ENCODE measurements at regions not wholly inside any gene's neighbourhood (a gene's known extent, or its start where the extent isn't known, plus 50 kb on each side); places are given as distances from the start of the nearest gene placed in this dataset.

DNA sequence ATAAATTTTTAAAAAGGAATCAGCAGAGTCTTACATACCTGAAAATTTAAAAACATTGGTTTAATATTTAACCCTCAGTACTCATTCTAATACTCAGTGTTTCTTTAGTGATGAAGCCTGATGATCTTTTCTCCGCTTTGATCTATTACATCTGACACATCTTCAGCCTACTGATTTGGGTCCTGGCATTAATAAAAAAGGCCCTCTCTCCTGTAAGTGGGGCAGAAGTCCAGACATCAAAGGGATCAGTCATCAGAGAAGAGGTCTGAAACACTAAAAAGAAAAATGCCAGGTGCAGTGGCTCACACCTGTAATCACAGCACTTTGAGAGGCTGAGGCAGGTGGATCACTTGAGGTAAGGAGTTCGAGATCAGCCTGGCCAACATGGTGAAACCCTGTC, 581.1 kb upstream of the LRATD1 start:
- intact Hi-C loops (cut with DNase I): no loop called here
- TF ChIP-seq, protein P1, sequence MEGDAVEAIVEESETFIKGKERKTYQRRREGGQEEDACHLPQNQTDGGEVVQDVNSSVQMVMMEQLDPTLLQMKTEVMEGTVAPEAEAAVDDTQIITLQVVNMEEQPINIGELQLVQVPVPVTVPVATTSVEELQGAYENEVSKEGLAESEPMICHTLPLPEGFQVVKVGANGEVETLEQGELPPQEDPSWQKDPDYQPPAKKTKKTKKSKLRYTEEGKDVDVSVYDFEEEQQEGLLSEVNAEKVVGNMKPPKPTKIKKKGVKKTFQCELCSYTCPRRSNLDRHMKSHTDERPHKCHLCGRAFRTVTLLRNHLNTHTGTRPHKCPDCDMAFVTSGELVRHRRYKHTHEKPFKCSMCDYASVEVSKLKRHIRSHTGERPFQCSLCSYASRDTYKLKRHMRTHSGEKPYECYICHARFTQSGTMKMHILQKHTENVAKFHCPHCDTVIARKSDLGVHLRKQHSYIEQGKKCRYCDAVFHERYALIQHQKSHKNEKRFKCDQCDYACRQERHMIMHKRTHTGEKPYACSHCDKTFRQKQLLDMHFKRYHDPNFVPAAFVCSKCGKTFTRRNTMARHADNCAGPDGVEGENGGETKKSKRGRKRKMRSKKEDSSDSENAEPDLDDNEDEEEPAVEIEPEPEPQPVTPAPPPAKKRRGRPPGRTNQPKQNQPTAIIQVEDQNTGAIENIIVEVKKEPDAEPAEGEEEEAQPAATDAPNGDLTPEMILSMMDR (IDR thresholded peaks at IDR 0.05): no peak

DNA sequence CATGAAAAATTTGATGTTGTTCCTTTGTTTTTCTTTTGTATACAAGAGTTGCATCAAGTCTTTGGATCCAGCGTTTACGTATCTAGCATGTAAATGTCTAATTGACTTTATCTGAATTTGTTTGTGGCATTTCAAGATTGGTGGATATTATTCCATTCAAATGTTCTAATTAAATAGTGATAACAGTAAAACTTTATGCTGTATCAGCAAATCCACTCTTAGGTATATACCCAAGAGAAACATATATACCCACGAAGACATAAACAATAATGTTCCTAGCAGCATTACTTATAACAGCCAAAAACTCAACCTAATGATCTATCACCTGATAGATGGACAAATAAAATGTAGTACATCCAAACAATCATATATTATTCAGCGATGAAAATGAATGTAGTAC, 579.4 kb upstream of the LRATD1 start:
- no peak overlapping the region for H3K4me3 ChIP-seq
- intact Hi-C loops (cut with DNase I): no loop called here
- FAIRE-seq (no peak), DNase-seq (no peak), ATAC-seq (no peak)
- no peak overlapping the region for H3K27ac ChIP-seq
- no peaks in the 10 kb centered on the region for H3K27me3 ChIP-seq
- WGBS, 2 donors: 82 to 89% methylated on average over 4 of the region's 4 CpGs
- TF ChIP-seq, protein P1 (IDR thresholded peaks at IDR 0.05): no peak
- no peaks in the 10 kb centered on the region for H3K4me1 ChIP-seq
- no peaks in the 10 kb centered on the region for H3K36me3 ChIP-seq
- H3K9me3 ChIP-seq: no peaks in the 10 kb centered on the region

More for the DNA sequence above, 581.1 kb upstream of the LRATD1 start:
- WGBS, 2 donors: 82 to 92% methylated on average over 2 of the region's 2 CpGs
- H3K9me3 ChIP-seq: no peaks in the 10 kb centered on the region
- no peak overlapping the region for H3K27ac ChIP-seq
- no peaks in the 10 kb centered on the region for H3K36me3 ChIP-seq
- DNase-seq: no peak
- H3K4me1 ChIP-seq: no peaks in the 10 kb centered on the region
- no peak for ATAC-seq
- no peak for FAIRE-seq
- H3K27me3 ChIP-seq: no peaks in the 10 kb centered on the region
- no peak overlapping the region for H3K4me3 ChIP-seq

DNA sequence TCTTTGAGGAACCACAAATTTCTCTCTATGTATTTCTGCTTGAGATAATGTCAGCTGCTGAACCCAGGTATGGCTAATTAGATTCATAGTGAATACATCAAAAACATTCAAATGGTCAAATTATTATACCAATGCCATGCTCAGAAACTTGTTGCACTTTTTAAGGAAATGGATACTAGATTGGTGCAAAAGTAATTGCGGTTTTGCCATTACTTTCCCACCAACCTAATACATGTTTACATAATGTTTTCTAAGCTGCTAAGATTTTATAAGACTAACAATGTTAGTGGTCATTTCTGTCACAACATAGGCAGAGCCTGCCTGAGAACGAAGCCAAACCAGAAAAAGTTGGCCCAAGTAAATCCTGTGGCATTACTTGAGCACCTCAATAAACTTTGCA, 568.2 kb upstream of the LRATD1 start:
- H3K4me3 ChIP-seq: no peak overlapping the region
- DNase-seq (no peak), ATAC-seq (no peak), FAIRE-seq (no peak)
- H3K4me1 ChIP-seq: no peaks in the 10 kb centered on the region
- no peaks in the 10 kb centered on the region for H3K27me3 ChIP-seq
- no peak overlapping the region for H3K27ac ChIP-seq
- H3K36me3 ChIP-seq: no peaks in the 10 kb centered on the region
- intact Hi-C loops (cut with DNase I): no loop called here
- H3K9me3 ChIP-seq: no peaks in the 10 kb centered on the region
- TF ChIP-seq, protein P1 (IDR thresholded peaks at IDR 0.05): no peak
- 50 to 63% methylated on average over 2 of the region's 2 CpGs for WGBS, 2 donors

DNA sequence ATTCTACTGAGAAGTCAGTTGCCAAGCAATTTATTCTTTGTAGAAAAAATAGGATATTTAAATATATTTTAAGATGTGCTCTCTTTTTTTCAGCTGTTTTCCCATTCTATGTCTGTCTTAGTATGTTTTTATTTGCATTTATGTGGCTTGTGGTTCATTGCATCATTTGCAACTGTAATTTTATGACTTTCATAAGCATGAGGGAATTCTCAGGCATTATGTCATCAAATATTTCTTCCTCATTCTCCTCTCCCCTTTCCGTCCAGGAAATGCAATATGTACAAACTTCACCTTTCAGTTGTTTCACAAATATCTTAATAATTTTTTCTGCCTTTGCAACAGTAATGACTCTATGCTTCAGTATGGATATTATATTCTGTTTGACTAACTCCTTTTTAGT, 560.2 kb upstream of the LRATD1 start:
- 0 to 53% methylated on average over 1 of the region's 1 CpG for WGBS, 2 donors
- DNase-seq (no peak), ATAC-seq (no peak), FAIRE-seq (no peak)
- intact Hi-C loops (cut with DNase I): no loop called here
- no peaks in the 10 kb centered on the region for H3K9me3 ChIP-seq
- no peaks in the 10 kb centered on the region for H3K27me3 ChIP-seq
- H3K4me3 ChIP-seq: no peak overlapping the region
- H3K27ac ChIP-seq: no peak overlapping the region
- no peaks in the 10 kb centered on the region for H3K4me1 ChIP-seq
- TF ChIP-seq, protein P1 (IDR thresholded peaks at IDR 0.05): no peak
- no peaks in the 10 kb centered on the region for H3K36me3 ChIP-seq

DNA sequence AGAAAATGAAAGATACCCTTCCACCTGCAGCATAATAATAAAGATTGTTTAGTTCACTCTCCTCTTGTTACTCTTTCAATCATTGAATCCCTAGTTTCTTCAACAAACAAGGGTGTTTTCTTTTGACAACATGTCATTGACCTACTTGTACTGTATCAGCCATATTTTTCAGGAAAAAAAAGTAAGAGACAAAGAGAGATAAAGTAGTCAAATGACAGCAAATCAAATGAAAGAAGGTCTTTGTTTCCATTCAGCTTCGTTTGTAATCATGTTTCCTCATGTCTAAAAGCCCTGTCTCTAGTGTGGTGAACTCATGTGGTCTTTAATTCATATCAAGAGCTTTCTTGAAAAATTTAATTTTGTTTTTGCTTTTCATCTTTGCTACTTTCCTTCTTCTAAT, 557.8 kb upstream of the LRATD1 start:
- FAIRE-seq (no peak), DNase-seq (no peak), ATAC-seq (no peak)
- Histone ChIP-seq H3K27ac (no peak overlapping the region), H3K4me3 (no peak overlapping the region), H3K36me3 (no peaks in the 10 kb centered on the region), H3K27me3 (no peaks in the 10 kb centered on the region), H3K9me3 (no peaks in the 10 kb centered on the region), H3K4me1 (no peaks in the 10 kb centered on the region)
- WGBS, 2 donors: 18 to 23% methylated on average over 1 of the region's 1 CpG
- intact Hi-C loops (cut with DNase I): no loop called here
- TF ChIP-seq, protein P1 (IDR thresholded peaks at IDR 0.05): no peak

Measured in pancreas (tissue), 10 donors.